ENCODE measurements at regions not wholly inside any gene's neighbourhood (a gene's known extent, or its start where the extent isn't known, plus 50 kb on each side); places are given as distances from the start of the nearest gene placed in this dataset.

GRCh38 chr15:38817427-38818156 is 253.0 kb upstream of the RASGRP1 start:
- peak; percentile 99 for TF ChIP-seq CTCF (conservative IDR thresholded peaks at IDR 0.05; ENCODE audit: low read length)
- TF ChIP-seq EZH2phosphoT487 (IDR thresholded peaks at IDR 0.05; ENCODE audit: borderline replicate concordance, low read depth, low read length): no peak

Measured in OCI-LY7 (cell line).